ENCODE measurements at regions not wholly inside any gene's neighbourhood (a gene's known extent, or its start where the extent isn't known, plus 50 kb on each side); places are given as distances from the start of the nearest gene placed in this dataset.

GRCh38 chr3:135908737-135909136 is 56.8 kb upstream of the PPP2R3A start:
- Histone ChIP-seq H3K4me1 (peaks cover 30% of the 10 kb centered on the region), H2AFZ (peak overlapping the region; percentile 27), H3K27me3 (ENCODE audit: control insufficient read depth, insufficient read depth, low read length) (no peaks in the 10 kb centered on the region), H3K4me2 (ENCODE audit: low read length) (no peak overlapping the region), H3K79me2 (no peaks in the 10 kb centered on the region), H3K36me3 (ENCODE audit: control insufficient read depth, insufficient read depth, low read length) (no peaks in the 10 kb centered on the region), H3K9me3 (ENCODE audit: control insufficient read depth, low read length) (no peaks in the 10 kb centered on the region), H3K9ac (no peak overlapping the region), H3K4me3 (ENCODE audit: low read depth, low read length) (no peak overlapping the region), H3K27ac (peak overlapping the region; percentile 81)
- TF ChIP-seq CTCF (IDR thresholded peaks at IDR 0.05) = no peak

GRCh38 chr3:135911110-135911509 is 54.4 kb upstream of the PPP2R3A start:
- Histone ChIP-seq H3K4me1 (peaks cover 28% of the 10 kb centered on the region), H3K27me3 (ENCODE audit: control insufficient read depth, insufficient read depth, low read length) (no peaks in the 10 kb centered on the region), H3K4me3 (ENCODE audit: low read depth, low read length) (no peak overlapping the region), H3K27ac (no peak overlapping the region), H3K79me2 (no peaks in the 10 kb centered on the region), H3K9ac (no peak overlapping the region), H3K9me3 (ENCODE audit: control insufficient read depth, low read length) (no peaks in the 10 kb centered on the region), H2AFZ (peak overlapping the region; percentile 32), H3K36me3 (ENCODE audit: control insufficient read depth, insufficient read depth, low read length) (no peaks in the 10 kb centered on the region), H3K4me2 (ENCODE audit: low read length) (no peak overlapping the region)
- TF ChIP-seq CTCF (IDR thresholded peaks at IDR 0.05) = no peak

- Histone ChIP-seq H3K4me1 (peaks cover 16% of the 10 kb centered on the region), H3K4me3 (ENCODE audit: low read depth, low read length) (no peak overlapping the region), H3K4me2 (ENCODE audit: low read length) (no peak overlapping the region), H3K27ac (no peak overlapping the region), H3K27me3 (ENCODE audit: control insufficient read depth, insufficient read depth, low read length) (no peaks in the 10 kb centered on the region), H2AFZ (peak overlapping the region; percentile 16), H3K79me2 (no peaks in the 10 kb centered on the region), H3K36me3 (ENCODE audit: control insufficient read depth, insufficient read depth, low read length) (no peaks in the 10 kb centered on the region), H3K9ac (no peak overlapping the region), H3K9me3 (ENCODE audit: control insufficient read depth, low read length) (no peaks in the 10 kb centered on the region)
- no peak for TF ChIP-seq CTCF (IDR thresholded peaks at IDR 0.05)
These were observed 50.3 kb upstream of the PPP2R3A start for GRCh38 chr3:135915206-135915605.

Data from parathyroid adenoma (tissue), 2 donors.